CD14-positive monocyte (primary cell): ENCODE measurements at regions not wholly inside any gene's neighbourhood (a gene's known extent, or its start where the extent isn't known, plus 50 kb on each side); places are given as distances from the start of the nearest gene placed in this dataset.

Source experiments
- DNase-seq, 3 donors: peaks; one replicate each; pipeline ENCODE4 v3.0.0-alpha.2; 2011 to 2022
- H2AFZ ChIP-seq: 2 replicates; pipeline ENCODE4 v1.6.0; 2012; ENCODE audit warnings: mild to moderate bottlenecking, low read depth, low read length, inconsistent platforms; ENCODE audit not compliant: insufficient read depth, poor library complexity, severe bottlenecking
- H3K27ac ChIP-seq, 2 donors: 1 replicate in 1 of 2; 2 replicates in 1 of 2; pipeline ENCODE4 v1.5.1; 2012 to 2013; ENCODE audit warnings: low read length in 2 of 2, control low read depth in 1 of 2, inconsistent platforms in 1 of 2, low read depth in 1 of 2, mild to moderate bottlenecking in 1 of 2
- H3K27me3 ChIP-seq, 2 donors: one replicate each; pipeline versions ENCODE4 v1.6.0 to v1.6.1; 2011 to 2013; ENCODE audit warnings: low read length in 2 of 2; ENCODE audit not compliant: control insufficient read depth in 2 of 2, insufficient read depth in 2 of 2
- H3K36me3 ChIP-seq, 2 donors: replicated peaks in 1 of 2; 1 replicate in 1 of 2; 2 replicates in 1 of 2; pipeline versions ENCODE4 v1.5.1 to v1.6.1; 2012 to 2013; ENCODE audit warnings: low read length in 2 of 2, control low read depth in 1 of 2, inconsistent platforms in 1 of 2, mild to moderate bottlenecking in 1 of 2; ENCODE audit not compliant: insufficient read depth in 2 of 2, control insufficient read depth in 1 of 2
- H3K4me1 ChIP-seq, 2 donors: 1 replicate in 1 of 2; 2 replicates in 1 of 2; pipeline versions ENCODE4 v1.5.1 to v1.6.1; 2012 to 2013; ENCODE audit warnings: low read length in 2 of 2, control low read depth in 1 of 2, inconsistent platforms in 1 of 2, mild to moderate bottlenecking in 1 of 2, moderate library complexity in 1 of 2; ENCODE audit not compliant: insufficient read depth in 2 of 2, control insufficient read depth in 1 of 2
- H3K4me2 ChIP-seq: replicated peaks from 2 replicates; pipeline ENCODE3; 2012; ENCODE audit warnings: low read length, moderate library complexity, mild to moderate bottlenecking; ENCODE audit not compliant: poor library complexity, severe bottlenecking; ENCODE audit errors: extremely low read depth
- H3K4me3 ChIP-seq, 3 experiments: fragments of 200-600 bp in 1 of 3; sonication (generic) in 1 of 3; replicated peaks in 1 of 3; 1 replicate in 2 of 3; 2 replicates in 1 of 3; pipeline ENCODE4 v1.5.1; 2011 to 2013; ENCODE audit warnings: low read length in 3 of 3, mild to moderate bottlenecking in 3 of 3, control low read depth in 2 of 3, low read depth in 2 of 3, inconsistent platforms in 1 of 3, moderate library complexity in 1 of 3
- H3K79me2 ChIP-seq: 2 replicates; pipeline ENCODE4 v1.6.0; 2012; ENCODE audit warnings: mild to moderate bottlenecking, control low read depth, inconsistent platforms, low read length, moderate library complexity; ENCODE audit not compliant: insufficient read depth
- H3K9ac ChIP-seq: 2 replicates; pipeline ENCODE4 v1.6.0; 2017; ENCODE audit warnings: low read length, mild to moderate bottlenecking; ENCODE audit not compliant: insufficient read depth, poor library complexity, severe bottlenecking
- H3K9me3 ChIP-seq, 2 donors: replicated peaks in 1 of 2; 1 replicate in 1 of 2; 2 replicates in 1 of 2; pipeline versions ENCODE4 v1.5.1 to v1.6.1; 2012 to 2013; ENCODE audit warnings: low read length in 2 of 2, control low read depth in 1 of 2; ENCODE audit not compliant: control insufficient read depth in 1 of 2, insufficient read depth in 1 of 2
- H4K20me1 ChIP-seq: 2 replicates; pipeline ENCODE4 v1.6.0; 2012; ENCODE audit warnings: mild to moderate bottlenecking, low read length, control low read depth, moderate library complexity; ENCODE audit not compliant: insufficient read depth
- H3K27ac Mint-ChIP-seq, 7 donors: one replicate each; pipeline ENCODE4 v1.8.0; 2020; ENCODE audit warnings: mild to moderate bottlenecking in 7 of 7, mixed read lengths in 7 of 7, moderate library complexity in 6 of 7, inconsistent platforms in 2 of 7
- H3K27me3 Mint-ChIP-seq, 3 donors: one replicate each; pipeline ENCODE4 v1.8.0; 2021 to 2022; ENCODE audit warnings: low read depth in 3 of 3, mild to moderate bottlenecking in 3 of 3, mixed read lengths in 3 of 3, moderate library complexity in 3 of 3, inconsistent platforms in 1 of 3
- H3K36me3 Mint-ChIP-seq, 2 donors: one replicate each; pipeline ENCODE4 v1.8.0; 2020; ENCODE audit warnings: mixed read lengths in 2 of 2, inconsistent platforms in 1 of 2, mild to moderate bottlenecking in 1 of 2
- H3K4me1 Mint-ChIP-seq: one replicate; pipeline ENCODE4 v1.8.0; 2020; ENCODE audit warnings: mild to moderate bottlenecking, mixed read lengths
- H3K4me3 Mint-ChIP-seq, 2 donors: one replicate each; pipeline ENCODE4 v1.8.0; 2020; ENCODE audit warnings: mild to moderate bottlenecking in 2 of 2, mixed read lengths in 2 of 2, moderate library complexity in 1 of 2
- H3K9me3 Mint-ChIP-seq, 7 donors: one replicate each; pipeline ENCODE4 v1.8.0; 2020 to 2022; ENCODE audit warnings: mixed read lengths in 7 of 7, mild to moderate bottlenecking in 6 of 7, moderate library complexity in 6 of 7, inconsistent platforms in 2 of 7
- WGBS: methylation state at CpG from one replicate; pipeline ENCODE4 v1.1.5; 2013; ENCODE audit warnings: missing lambda C conversion rate; ENCODE audit not compliant: insufficient coverage; 5-methylcytosine and 5-hydroxymethylcytosine counted together
- intact Hi-C, 2 donors: fragments of 100-400 bp; cut with micrococcal nuclease; formaldehyde crosslinking; loops; one replicate each; pipeline versions ENCODE4 v1.15.0 to v1.15.1; 2023
- TF ChIP-seq, protein P1 (sequence below): fragments of 200-600 bp; IDR thresholded peaks from one replicate; pipeline ENCODE4 v1.8.0; 2022; ENCODE audit warnings: antibody characterized with exemption, mild to moderate bottlenecking

DNA sequence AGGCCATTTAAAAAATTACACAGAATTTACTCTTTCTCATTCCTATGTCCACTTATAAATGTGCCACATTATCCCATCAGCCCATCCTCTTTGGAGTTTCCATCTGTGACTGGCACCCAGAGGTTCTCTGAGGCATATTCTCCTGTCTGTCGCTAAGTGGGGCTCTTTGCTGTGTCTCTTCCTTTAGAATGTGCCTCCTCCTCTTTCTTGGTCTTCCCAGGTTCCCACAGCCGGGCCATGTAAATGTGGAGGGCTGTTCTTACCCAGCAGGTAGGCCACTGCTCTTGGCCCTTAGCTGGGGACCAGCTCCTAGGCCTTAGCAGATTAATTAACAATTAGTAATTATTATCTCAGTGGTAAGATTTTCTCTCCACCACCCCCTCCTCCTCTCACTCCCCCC lies 167.0 kb downstream of the INSIG2 start:
- Histone ChIP-seq H3K4me2 (no peak overlapping the region), H3K4me3 (no peak overlapping the region), H3K9ac (no peak overlapping the region), H3K27me3 (peaks cover 0 to 7% of the 10 kb centered on the region in 2 donors), H3K9me3 (no peaks in the 10 kb centered on the region), H3K79me2 (no peaks in the 10 kb centered on the region), H3K36me3 (no peaks in the 10 kb centered on the region), H3K4me1 (no peaks in the 10 kb centered on the region), H2AFZ (no peak overlapping the region), H4K20me1 (no peaks in the 10 kb centered on the region), H3K27ac (no peak overlapping the region)
- H3K4me3 Mint-ChIP-seq, result no peak overlapping the region
- no peak overlapping the region for H3K27ac Mint-ChIP-seq
- H3K9me3 Mint-ChIP-seq, result peaks cover 0 to 4% (median 0%) of the 10 kb centered on the region in 7 donors
- no peaks in the 10 kb centered on the region for H3K4me1 Mint-ChIP-seq
- TF ChIP-seq, protein P1, sequence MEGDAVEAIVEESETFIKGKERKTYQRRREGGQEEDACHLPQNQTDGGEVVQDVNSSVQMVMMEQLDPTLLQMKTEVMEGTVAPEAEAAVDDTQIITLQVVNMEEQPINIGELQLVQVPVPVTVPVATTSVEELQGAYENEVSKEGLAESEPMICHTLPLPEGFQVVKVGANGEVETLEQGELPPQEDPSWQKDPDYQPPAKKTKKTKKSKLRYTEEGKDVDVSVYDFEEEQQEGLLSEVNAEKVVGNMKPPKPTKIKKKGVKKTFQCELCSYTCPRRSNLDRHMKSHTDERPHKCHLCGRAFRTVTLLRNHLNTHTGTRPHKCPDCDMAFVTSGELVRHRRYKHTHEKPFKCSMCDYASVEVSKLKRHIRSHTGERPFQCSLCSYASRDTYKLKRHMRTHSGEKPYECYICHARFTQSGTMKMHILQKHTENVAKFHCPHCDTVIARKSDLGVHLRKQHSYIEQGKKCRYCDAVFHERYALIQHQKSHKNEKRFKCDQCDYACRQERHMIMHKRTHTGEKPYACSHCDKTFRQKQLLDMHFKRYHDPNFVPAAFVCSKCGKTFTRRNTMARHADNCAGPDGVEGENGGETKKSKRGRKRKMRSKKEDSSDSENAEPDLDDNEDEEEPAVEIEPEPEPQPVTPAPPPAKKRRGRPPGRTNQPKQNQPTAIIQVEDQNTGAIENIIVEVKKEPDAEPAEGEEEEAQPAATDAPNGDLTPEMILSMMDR, result no peak
- peaks cover 6 to 18% (median 12%) of the 10 kb centered on the region in 3 donors for H3K27me3 Mint-ChIP-seq
- intact Hi-C loops, result no loop called here
- WGBS, result 100% methylated on average over 1 of the region's 2 CpGs
- DNase-seq, result no peak
- H3K36me3 Mint-ChIP-seq, result no peaks in the 10 kb centered on the region

DNA sequence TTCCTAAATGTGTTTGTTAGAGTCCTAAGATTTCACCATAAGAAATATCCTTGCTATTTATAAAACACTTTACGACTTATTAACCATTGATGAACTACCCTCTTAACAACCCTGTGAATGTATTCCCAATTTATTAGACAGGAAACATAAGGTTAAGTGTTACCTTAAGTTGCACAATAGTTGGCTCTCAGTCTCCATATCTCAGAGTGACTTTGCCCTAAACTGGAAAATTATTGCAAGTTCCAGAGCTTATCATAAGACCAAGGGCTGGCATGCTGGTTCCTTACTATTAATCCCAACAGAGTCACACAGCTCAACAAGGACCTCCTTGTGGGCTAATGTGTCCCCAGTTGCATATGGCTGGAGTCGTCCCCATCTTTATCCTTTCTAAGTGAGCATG lies 165.8 kb downstream of the INSIG2 start:
- no peaks in the 10 kb centered on the region for H4K20me1 ChIP-seq
- H2AFZ ChIP-seq, result no peak overlapping the region
- H3K27me3 Mint-ChIP-seq, result peaks cover 6 to 20% (median 10%) of the 10 kb centered on the region in 3 donors
- H3K4me1 Mint-ChIP-seq, result peaks cover 3% of the 10 kb centered on the region
- H3K36me3 ChIP-seq, result no peaks in the 10 kb centered on the region
- peaks cover 0 to 7% of the 10 kb centered on the region in 2 donors for H3K27me3 ChIP-seq
- H3K9me3 ChIP-seq, result no peaks in the 10 kb centered on the region
- no peak overlapping the region for H3K4me3 ChIP-seq
- H3K4me2 ChIP-seq, result no peak overlapping the region
- no peak overlapping the region for H3K4me3 Mint-ChIP-seq
- no peak overlapping the region for H3K9ac ChIP-seq
- intact Hi-C loops, result no loop called here
- no peaks in the 10 kb centered on the region for H3K4me1 ChIP-seq
- H3K36me3 Mint-ChIP-seq, result no peaks in the 10 kb centered on the region
- TF ChIP-seq, protein P1, result no peak
- no peak overlapping the region for H3K27ac Mint-ChIP-seq
- DNase-seq, result no peak
- peaks cover 0 to 4% (median 0%) of the 10 kb centered on the region in 7 donors for H3K9me3 Mint-ChIP-seq
- WGBS, result 80% methylated on average over 1 of the region's 2 CpGs
- H3K27ac ChIP-seq, result no peak overlapping the region
- no peaks in the 10 kb centered on the region for H3K79me2 ChIP-seq
